ENCODE measurements at regions not wholly inside any gene's neighbourhood (a gene's known extent, or its start where the extent isn't known, plus 50 kb on each side); places are given as distances from the start of the nearest gene placed in this dataset.

GRCh38 chr3:69435274-69436265 is 49.7 kb upstream of the FRMD4B start:
- DNase-seq: no peak

All from femur (tissue), 1 donor.